Left lobe of liver (tissue), 2 donors: ENCODE measurements at regions not wholly inside any gene's neighbourhood (a gene's known extent, or its start where the extent isn't known, plus 50 kb on each side); places are given as distances from the start of the nearest gene placed in this dataset.
"Not testable (repeated sequence)": the region's sequence is repeated elsewhere in the genome, so short reads cannot be mapped to it uniquely, and the experiment has no call there.

Experiments
- ATAC-seq: fragments of 200-7000 bp; cut with Tn5 transposase; one replicate; pipeline ENCODE4 v1.9.1; 2020; ENCODE audit warnings: mild to moderate bottlenecking, moderate library complexity
- DNase-seq: peaks from one replicate; pipeline ENCODE4 v3.0.0-alpha.2; 2020; ENCODE audit warnings: low spot score
- donor health status: DM: no; HTN: no; CAD: no; lungs with moderate emphysema.
- donor health status: DM: no; HTN: yes; CAD: no.

DNA sequence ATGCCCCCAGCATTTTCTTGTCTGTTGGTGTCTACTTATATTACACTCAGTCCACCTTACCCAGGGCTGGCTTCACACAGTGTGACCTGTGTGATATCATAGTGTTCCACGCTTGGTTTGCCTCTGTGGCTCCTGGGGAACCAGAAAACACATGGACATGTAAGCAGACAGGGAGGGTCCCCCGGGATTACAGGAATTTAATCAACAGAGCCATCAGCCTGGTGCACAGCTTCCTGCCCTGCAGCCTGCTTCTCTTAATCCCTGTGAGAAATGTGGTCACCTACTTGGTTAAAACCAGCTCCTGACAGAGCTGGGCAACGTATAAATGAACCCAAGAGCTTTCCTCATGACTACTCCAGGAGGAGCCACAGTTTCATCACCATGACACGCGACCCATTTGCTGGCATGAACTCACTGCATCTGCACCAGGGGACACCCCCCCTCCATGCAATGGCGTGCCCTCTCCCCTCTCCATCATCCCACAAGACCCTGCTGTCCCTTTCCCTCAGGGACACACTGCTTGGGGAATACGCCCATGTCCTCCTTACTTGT is 152.1 kb downstream of the UQCRFS1 start:
- no peak for ATAC-seq

DNA sequence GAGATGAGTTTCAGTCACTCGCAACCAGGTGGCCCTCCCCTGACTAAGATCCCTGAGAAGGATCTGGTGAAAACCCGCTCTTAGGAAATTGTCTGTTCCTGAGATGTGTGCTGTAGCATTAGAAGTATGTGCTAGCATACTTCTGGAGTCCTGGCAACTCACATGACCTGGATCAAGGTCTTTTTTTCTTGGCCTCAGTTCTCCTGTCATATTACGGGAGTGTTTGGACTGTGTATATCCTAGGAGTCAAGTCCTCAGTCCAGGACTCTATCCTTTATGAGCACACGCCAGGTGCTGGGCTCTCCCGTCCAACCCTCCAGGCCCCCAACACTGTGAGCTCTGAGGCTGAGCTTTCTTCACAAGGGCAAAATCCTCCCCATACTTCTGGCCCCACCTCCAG is 156.4 kb downstream of the UQCRFS1 start:
- no peak for ATAC-seq
- DNase-seq = no peak

More for the DNA sequence above, 152.1 kb downstream of the UQCRFS1 start:
- DNase-seq = no peak

DNA sequence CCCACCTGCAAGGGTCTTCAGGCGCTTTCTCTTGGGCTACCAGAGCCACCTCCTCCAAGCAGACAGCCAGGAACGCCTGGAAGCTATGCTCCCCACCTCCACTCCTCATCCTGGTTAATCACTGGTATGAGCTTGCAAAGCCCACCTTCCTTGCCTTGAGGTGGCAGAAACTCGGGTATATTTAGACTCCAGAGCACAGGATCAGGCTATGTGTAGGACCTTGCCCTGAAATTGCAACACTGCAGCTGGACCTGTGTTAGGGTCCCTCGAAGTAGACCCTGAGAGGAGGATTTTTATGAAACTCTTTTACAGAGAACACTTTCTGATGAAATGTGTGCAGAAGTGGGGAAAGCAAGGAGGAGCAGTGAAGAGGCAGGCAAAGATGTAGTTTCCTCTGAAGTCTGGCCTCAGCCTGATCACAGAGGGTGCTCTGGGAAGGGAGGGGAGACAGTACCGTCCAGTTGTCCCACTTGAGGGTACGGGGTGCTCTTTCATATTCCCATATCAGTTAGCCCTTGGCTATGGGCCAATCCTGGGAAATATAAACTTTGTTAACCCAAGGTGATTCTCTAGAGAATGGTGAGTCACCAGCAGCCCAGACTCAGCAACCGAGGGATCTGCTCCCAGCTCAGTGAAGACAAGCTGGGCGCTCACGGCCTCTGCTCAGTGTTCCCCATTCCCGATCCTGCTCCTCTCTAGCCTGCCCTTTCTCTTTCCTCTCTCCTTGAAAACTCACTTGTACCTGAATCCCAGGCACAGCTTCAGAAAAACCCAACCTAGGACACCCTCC is 157.9 kb downstream of the UQCRFS1 start:
- ATAC-seq (no peak), DNase-seq (no peak)

DNA sequence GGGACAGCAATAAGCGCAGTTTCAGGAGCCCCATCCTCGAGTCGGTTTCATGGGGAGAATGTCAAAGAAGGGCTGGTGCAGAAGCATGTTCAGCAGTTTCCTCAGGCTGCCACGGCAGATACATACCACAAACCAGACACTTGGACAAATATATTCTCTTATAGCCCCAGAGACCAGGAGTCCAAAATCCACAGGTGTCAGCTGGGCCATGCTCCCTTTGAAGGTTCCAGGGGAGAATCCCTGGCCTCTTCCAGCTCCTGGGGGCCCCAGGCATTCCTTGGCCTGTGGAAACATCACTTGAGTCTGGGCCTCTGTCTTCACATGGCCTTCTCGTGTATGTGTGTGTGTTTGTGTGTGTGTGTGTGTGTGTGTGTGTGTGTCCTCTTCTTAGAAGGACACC is 164.1 kb downstream of the UQCRFS1 start:
- DNase-seq = no peak
- no peak for ATAC-seq

DNA sequence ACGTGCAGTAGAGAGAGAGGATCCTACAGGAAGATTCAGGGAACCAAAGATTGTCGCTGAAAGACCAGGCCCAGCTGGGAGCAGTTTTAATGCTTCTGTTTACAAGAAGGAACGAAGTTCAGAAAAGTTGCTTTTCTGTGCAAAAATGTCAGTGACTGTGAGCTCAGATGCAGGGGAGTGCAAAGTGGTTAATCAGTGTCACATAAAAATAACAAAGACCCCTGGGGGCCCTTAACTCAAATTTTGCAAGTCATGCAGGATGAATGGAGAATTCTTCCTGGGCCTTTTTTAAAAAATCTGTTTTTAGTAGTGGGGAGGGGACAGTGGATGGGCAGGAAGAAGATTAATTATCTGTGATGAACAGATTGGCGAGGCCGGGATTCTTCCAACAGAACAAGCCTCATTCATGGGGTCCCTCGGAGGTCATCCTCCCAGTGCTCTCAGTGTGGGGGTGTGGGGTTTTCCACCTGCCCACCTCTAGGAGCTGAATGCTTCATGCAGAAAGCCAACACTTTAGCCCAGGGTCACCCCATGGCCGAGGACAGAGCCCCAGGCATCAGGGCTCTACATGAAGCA is 167.2 kb downstream of the UQCRFS1 start:
- no peak for DNase-seq
- ATAC-seq = no peak

DNA sequence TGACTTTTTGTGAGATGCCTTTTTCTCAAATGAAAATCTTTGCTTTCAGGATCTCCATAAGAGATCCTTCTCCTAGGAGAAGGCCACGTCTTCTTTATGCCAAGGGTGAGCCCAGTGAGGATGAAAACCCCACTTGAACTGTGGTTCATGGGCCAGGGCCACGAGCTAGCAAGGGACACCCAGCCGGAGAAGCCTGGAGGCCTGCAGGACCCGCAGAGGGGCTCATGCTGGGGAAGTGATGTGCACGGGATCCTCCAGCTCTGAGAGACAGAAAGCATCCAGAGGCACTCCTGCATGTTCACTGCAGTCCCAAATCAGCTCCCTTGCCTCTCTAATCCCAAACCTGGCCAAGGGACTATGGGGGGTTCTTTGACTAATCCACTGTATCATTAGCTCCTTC is 168.9 kb downstream of the UQCRFS1 start:
- no peak for ATAC-seq
- DNase-seq = no peak

DNA sequence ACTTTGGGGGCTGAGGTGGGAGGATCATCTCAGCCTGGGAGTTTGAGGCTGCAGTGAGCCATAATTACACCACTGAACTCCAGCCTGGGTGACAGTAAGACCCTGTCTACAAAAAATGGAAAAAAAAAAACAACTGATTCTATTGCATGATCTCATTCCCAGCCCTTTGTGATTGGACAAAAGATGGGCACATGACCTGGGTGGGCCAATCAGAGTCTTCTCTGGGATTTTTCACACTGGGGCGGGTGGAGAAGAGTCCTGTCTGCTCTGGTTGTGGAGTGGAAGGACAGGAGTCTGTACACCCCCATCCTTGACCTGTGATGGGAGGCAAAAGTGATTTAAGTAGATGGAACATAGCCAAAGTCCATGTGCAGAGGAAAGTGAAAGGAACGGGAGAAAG is 170.5 kb downstream of the UQCRFS1 start:
- ATAC-seq (no peak), DNase-seq (no peak)

DNA sequence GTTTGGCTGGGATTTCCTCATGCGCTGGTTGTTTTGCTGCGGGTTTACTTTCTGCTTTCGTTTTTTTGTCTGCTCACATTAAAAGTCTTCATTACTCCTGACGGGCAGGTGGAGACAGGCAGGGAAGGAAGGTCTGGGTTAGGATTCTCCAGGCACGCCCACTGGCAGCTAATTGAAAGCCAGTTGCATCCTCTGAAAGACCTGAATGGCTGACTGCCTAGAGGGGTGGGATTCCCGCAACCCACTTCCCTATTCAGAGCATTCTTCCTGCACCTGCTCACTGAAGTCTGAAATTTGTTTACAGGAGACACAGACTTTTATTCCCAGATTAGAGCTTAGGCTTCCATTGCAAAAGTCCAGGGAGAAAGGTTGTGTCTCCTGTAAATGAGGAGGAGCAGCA is 172.0 kb downstream of the UQCRFS1 start:
- DNase-seq (no peak), ATAC-seq (no peak)

DNA sequence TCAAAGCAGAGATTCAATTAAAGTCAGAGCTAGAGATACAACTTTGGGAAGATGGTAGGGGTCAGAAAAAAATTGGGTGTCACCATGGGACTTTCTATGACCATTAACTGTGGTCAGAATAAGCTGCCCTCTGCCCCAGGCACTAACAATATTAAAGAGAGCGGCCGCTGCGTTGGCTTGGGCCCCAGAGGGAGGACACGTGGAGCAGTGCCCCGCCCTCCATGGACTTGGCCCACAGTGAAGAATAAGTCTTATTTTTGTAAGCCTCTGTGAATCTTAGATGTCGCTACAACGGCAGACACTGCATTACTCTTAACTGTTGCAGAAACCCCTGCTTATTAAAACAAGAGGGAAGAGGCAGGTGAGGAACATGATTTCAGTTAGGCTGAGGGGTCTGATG is 172.7 kb downstream of the UQCRFS1 start:
- no peak for DNase-seq
- ATAC-seq = no peak

DNA sequence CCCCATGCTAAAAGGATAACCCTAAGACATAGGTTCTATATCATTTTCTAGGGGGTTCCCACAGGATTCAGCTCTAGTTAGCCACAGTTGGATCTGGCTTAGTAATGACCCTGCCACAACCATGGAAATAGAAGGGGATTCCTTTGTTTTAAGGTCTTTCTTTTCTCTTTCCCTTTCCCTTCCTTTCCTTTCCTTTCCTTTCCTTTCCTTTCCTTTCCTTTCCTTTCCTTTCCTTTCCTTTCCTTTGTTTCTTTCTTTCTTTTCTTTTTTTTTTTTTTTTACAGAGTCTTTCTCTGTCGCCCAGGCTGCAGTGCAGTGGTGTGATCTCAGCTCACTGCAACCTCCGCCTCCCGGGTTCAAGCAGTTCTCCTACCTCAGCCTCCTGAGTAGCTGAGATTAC is 173.9 kb downstream of the UQCRFS1 start:
- ATAC-seq, DNase-seq: not testable (repeated sequence)

DNA sequence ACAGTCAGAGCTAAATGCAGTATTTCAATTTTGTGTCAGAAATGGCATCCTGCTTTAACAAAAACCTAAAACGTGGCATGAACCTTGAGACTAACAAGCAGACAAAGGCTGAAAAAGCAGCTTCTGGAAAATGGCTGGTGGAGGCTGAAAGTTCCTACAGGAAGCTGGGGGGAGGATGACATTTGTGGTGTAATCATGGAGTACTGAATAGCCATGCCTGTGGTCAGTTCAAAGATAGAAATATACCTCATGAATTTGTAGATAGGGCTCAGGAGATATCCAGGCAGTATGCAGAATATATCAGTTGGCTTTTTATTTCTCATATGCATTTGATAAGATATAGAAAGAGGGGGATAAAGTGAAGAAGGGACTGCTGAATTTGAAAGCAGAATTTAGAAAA is 181.7 kb downstream of the UQCRFS1 start:
- DNase-seq = no peak
- ATAC-seq = no peak

DNA sequence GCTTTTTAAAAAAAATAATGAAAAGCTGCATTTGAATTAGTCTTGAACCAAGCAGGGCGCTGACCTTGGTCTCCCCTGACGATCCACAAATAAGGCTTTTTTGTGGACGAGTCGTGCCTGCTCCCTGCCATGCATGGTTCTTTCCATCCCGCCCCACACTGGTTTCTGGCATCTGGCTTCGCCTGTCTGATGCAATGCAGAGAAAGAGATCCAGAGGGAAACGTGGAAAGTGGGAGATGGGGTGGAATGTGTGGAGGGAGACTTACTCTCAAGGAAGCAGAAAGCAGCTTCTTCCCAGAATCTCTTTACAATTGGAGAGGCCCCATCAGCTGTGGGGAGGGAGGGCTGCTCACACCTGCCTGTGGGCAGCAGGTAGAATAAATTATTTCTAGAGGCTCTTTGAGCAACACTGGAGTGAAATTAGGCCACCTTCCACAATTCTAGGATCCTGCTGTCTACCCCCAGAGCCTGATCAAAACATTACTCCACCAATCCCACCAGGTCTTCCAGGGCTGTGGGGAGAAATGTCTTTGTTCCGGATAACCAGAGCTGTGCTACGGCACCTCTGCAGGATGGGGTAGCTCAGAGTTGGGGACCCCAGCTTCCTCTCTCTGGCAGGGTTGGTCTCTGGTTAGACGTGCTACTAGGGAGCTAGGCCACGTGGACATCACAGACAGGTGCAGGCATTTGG is 183.5 kb downstream of the UQCRFS1 start:
- no peak for ATAC-seq
- no peak for DNase-seq

DNA sequence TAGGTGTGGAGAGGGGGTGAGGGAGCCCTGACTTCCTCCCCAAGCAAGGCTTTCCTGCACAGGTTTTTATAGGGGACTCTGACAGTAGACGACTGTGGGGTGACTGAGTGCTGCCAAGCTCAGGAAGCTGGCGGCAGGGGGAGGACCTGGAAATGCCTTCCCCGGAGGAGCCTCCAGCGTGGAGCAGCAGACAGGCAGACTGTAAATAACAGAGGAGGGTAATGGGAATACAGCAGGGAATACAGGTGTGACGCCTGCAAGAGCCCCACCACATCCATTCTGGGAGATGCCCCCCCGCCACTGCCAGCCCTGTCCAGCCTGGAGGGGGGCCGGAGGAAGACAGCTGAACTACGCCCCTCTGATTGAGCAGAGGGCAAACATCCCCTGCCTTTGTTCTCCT is 190.4 kb downstream of the UQCRFS1 start:
- DNase-seq (no peak), ATAC-seq (no peak)

DNA sequence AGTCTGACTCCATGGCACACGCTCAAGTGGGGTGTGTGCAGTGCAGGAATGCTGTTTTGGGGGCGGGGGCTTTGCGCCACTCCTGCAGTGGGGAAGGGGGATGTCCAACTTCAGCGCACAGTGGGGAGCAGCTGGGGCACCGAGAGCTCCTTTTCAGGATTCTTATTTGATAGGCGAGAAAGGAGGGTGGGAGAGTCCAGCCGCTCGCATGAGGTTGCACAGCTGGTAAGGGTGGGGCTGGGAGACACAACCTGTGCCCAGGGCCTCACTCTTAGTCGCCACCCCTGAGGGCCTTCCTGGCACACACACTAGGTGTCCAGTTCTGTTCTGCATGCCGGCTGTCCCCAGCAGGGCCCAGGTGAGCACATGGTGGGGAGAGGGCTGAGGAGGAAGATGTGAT is 190.8 kb downstream of the UQCRFS1 start:
- ATAC-seq = no peak
- DNase-seq = no peak

DNA sequence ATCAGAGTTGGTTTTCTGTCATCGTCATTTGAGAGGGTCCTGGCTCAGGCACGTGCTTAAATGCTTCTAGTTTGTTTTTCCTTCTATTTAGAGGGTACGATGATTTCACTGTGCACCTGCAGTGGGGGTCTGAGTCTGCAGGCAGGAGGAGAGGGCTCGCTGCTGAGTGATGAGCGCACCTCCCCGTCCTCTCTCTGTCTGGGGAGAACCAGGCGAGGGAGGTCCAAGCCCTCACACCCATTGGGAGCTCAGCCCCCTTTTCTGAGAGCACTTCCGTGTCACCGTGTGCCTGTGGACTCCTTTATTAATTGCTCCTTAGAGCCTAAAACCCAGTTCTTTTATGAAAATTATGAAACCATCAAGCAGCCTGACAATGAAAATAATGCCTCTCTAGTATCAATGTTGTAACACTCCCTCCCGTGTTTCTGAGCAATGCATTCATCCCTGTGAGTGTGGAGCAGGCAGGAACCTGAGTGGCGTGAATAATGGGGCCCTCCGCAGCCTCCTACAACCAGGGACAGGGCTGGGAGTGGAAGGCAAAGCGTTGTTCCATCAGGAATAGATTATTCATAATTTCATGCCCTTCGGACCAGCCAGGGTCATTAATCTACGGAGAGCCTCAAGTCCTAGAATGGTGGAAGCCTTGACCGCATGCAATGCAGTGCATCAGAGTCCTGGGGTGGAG is 191.6 kb downstream of the UQCRFS1 start:
- ATAC-seq (no peak), DNase-seq (no peak)

DNA sequence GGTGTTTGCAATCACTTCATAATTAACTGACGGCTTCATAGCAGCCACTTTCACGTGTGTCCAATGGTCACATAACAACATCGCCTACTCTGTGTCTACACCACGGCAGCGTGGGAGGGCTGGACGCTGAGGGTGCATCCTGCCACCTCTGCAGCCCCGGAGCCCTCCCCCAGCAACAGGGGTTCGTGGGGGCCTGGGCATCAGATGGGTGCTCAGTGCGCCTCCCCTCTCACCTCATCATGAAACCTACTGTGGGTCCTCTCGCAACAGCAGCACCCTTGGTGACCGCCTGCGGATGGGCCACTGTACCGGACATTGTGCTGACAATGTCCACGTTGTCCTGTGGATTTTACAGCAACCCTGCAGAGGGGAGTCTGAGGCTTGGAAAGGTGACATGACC is 193.5 kb downstream of the UQCRFS1 start:
- DNase-seq (no peak), ATAC-seq (no peak)

DNA sequence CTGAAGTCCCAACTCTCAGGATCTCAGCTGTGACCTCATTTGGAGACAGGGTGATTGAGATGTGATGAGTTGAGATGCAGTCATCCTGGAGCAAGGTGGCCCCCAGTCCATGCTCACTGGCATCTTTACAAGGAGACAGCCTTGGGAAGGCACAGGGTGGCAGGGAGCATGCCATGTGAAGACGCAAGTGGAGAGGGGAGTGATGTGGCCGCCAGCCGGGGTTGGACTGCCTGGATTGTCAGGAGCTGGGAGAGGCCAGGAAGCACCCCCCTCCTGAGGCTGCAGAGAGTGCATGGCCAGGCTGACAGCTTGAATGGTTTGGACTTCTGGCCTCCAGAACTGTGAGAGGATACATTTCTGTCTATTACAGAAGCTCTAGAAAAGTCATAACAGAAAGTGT is 194.4 kb downstream of the UQCRFS1 start:
- no peak for DNase-seq
- no peak for ATAC-seq

DNA sequence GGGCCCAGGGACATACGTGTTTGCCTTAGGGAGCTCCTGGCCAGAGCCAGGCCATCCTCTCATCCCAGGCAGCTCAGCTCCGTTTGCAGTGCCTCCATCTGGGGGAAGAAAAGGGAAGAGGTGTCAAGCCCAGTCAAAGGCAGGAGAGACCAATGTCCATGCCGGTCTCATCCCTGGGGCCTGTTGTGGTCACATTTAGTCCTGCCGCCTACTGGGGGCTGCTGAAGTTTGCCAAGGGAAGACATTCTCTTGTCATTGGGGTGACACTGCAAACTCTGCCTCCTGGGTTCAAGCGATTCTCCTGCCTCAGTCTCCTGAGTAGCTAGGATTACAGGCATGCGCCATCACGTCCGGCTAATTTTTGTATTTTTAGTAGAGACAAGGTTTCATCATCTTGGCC is 195.2 kb downstream of the UQCRFS1 start:
- no peak for DNase-seq
- no peak for ATAC-seq

DNA sequence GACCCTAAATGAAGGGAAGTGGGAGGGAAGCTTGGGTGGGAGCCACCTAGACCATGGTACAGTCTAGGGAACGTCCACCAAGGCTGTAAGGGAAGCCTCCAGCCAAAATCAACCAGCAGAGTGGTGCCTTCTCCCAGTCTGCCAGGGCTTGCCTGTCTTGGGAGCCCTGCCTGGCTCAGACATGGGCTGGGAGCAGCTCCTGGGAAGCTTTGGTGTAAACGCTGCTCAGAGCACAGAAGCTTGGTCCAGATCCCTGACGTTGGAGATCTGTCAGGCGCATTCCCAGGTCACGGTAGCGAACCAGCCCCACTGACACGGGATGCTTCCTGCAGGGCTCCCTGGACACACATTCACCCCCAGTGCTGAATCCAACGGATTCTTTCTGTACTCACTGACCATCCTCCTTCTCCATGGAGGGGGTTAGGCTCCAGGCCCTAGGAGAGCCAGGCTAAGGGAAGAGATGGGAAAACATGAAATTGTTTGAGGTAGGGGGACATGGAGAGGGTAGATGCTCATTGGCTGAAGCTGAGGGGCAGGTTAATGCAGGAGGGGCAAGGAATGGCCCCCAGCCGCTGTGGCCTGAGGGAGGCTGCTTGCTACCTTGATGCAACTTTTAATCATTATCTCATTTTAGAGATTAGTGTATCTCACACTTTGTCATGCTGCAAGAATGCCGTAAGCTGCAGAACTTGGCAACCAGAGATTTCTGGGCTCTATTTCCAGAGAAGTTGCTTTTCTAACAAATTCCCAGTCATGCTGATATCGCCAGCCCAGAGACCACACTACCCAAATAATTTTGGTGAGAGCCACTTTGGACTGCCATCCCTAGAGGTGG is 195.8 kb downstream of the UQCRFS1 start:
- DNase-seq (no peak), ATAC-seq (no peak)

DNA sequence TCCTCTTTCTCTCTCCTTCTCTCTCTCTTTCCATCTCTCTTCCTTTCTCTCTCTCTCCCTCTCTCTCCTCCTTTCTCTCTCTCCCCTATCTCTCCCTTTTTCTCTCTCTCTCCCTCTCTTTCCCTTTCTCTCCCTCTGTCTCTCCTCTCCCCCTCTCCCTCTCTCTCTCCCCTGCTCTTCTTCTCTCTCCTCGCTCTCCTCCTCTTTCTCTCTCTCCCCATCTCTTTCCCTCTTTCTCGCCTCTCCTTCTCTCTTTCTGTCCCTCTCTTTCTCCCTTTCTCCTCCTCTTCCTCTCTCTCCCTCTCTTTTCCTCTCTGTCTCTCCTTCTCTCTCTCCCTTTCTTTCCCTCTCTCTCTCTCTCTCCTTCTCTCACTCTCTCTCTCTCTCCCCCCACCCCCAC is 196.6 kb downstream of the UQCRFS1 start:
- no peak for DNase-seq
- ATAC-seq = no peak

DNA sequence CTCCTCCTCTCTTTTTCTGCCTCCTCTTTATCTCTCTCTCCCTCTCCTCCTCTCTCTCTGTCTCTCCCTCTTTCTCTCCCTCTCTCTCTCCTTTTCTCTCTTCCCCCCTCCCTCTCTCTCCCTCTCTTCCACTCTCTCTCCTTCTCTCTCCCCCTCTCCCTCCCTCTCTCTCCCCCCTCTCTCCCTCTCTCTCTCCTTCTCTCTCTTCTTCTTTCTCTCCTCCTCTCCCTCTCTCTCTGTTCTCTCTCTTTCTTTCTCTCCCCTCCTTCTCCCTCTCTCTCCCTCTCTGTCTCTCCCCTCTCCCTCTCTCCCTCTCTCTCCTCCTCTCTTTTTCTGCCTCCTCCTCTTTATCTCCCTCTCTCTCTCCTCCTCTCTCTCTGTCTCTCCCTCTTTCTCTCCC is 197.4 kb downstream of the UQCRFS1 start:
- no peak for DNase-seq
- no peak for ATAC-seq
